HAP-1 (cell line): ENCODE measurements at regions not wholly inside any gene's neighbourhood (a gene's known extent, or its start where the extent isn't known, plus 50 kb on each side); places are given as distances from the start of the nearest gene placed in this dataset.

ENCODE experiments used
- DNase-seq, 2 experiments: peaks; one replicate each; pipeline ENCODE4 v3.0.0-alpha.2; 2016 to 2020; ENCODE audit warnings: low spot score in 2 of 2
- H3K27me3 ChIP-seq: fragments of 250-450 bp; sonication (Bioruptor Pico); 2 replicates; pipeline ENCODE4 v1.5.1; 2020; ENCODE audit warnings: low read depth, mild to moderate bottlenecking, moderate library complexity
- H3K36me3 ChIP-seq: fragments of 250-450 bp; sonication (Bioruptor Pico); replicated peaks from 2 replicates; pipeline ENCODE4 v1.5.1; 2020; ENCODE audit warnings: mild to moderate bottlenecking
- H3K4me1 ChIP-seq: fragments of 250-450 bp; sonication (Bioruptor Pico); 2 replicates; pipeline ENCODE4 v1.5.1; 2020; ENCODE audit warnings: mild to moderate bottlenecking
- H3K4me3 ChIP-seq: fragments of 250-450 bp; sonication (Bioruptor Pico); 2 replicates; pipeline ENCODE4 v1.5.1; 2020; ENCODE audit warnings: mild to moderate bottlenecking, moderate library complexity
- H3K9me3 ChIP-seq: fragments of 250-450 bp; sonication (Bioruptor Pico); 2 replicates; pipeline ENCODE4 v1.5.1; 2020; ENCODE audit warnings: mild to moderate bottlenecking, moderate library complexity
- in situ Hi-C: fragments of 300-500 bp; cut with MboI; formaldehyde crosslinking; loops from 3 replicates; pipeline ENCODE4 v1.14.3; 2020; ENCODE audit warnings: low sequenced_read_pairs, inconsistent platforms, mixed read lengths

- no peaks in the 10 kb centered on the region for H3K9me3 ChIP-seq
- no peaks in the 10 kb centered on the region for H3K4me1 ChIP-seq
- no peaks in the 10 kb centered on the region for H3K36me3 ChIP-seq
- DNase-seq: no peak
- no peak overlapping the region for H3K4me3 ChIP-seq
- in situ Hi-C loops: no loop called here
- H3K27me3 ChIP-seq: no peaks in the 10 kb centered on the region; the same call in 1 of the 2 replicates
Observed at GRCh38 chr15:77715051-77715450, 82.3 kb upstream of the LINGO1 start.

- in situ Hi-C loops: no loop called here
- H3K9me3 ChIP-seq: no peaks in the 10 kb centered on the region
- H3K36me3 ChIP-seq: no peaks in the 10 kb centered on the region
- H3K27me3 ChIP-seq: no peaks in the 10 kb centered on the region; the same call in 1 of the 2 replicates
- no peaks in the 10 kb centered on the region for H3K4me1 ChIP-seq
- H3K4me3 ChIP-seq: no peak overlapping the region
- DNase-seq: no peak
Observed at GRCh38 chr15:77714555-77714954, 81.8 kb upstream of the LINGO1 start.

GRCh38 chr15:77714023-77714422, 81.3 kb upstream of the LINGO1 start:
- no peak for DNase-seq
- Histone ChIP-seq H3K9me3 (no peaks in the 10 kb centered on the region), H3K27me3 (peaks cover 3% of the 10 kb centered on the region), H3K36me3 (no peaks in the 10 kb centered on the region), H3K4me3 (no peak overlapping the region), H3K4me1 (no peaks in the 10 kb centered on the region)
- in situ Hi-C loops: no loop called here

- Histone ChIP-seq H3K27me3 (peaks cover 3% of the 10 kb centered on the region), H3K4me1 (no peaks in the 10 kb centered on the region), H3K4me3 (no peak overlapping the region), H3K9me3 (no peaks in the 10 kb centered on the region), H3K36me3 (no peaks in the 10 kb centered on the region)
- in situ Hi-C loops: no loop called here
- no peak for DNase-seq
Observed at GRCh38 chr15:77713281-77713680, 80.6 kb upstream of the LINGO1 start.

- peaks cover 3% of the 10 kb centered on the region for H3K27me3 ChIP-seq
- in situ Hi-C loops: no loop called here
- H3K36me3 ChIP-seq: no peaks in the 10 kb centered on the region
- H3K4me1 ChIP-seq: no peaks in the 10 kb centered on the region
- H3K9me3 ChIP-seq: no peaks in the 10 kb centered on the region
- DNase-seq: no peak
- no peak overlapping the region for H3K4me3 ChIP-seq
Observed at GRCh38 chr15:77712438-77712837, 79.7 kb upstream of the LINGO1 start.

- H3K27me3 ChIP-seq: peaks cover 3% of the 10 kb centered on the region
- H3K4me1 ChIP-seq: no peaks in the 10 kb centered on the region
- H3K4me3 ChIP-seq: no peak overlapping the region
- DNase-seq: no peak
- H3K9me3 ChIP-seq: no peaks in the 10 kb centered on the region
- in situ Hi-C loops: no loop called here
- no peaks in the 10 kb centered on the region for H3K36me3 ChIP-seq
Observed at GRCh38 chr15:77710637-77711036, 77.9 kb upstream of the LINGO1 start.

- no peak for DNase-seq
- Histone ChIP-seq H3K9me3 (no peaks in the 10 kb centered on the region), H3K4me1 (no peaks in the 10 kb centered on the region), H3K27me3 (peaks cover 6% of the 10 kb centered on the region), H3K36me3 (no peaks in the 10 kb centered on the region), H3K4me3 (no peak overlapping the region)
- in situ Hi-C loops: no loop called here
Observed at GRCh38 chr15:77710206-77710605, 77.5 kb upstream of the LINGO1 start.

- H3K9me3 ChIP-seq: no peaks in the 10 kb centered on the region
- H3K4me1 ChIP-seq: no peaks in the 10 kb centered on the region
- no peak overlapping the region for H3K4me3 ChIP-seq
- in situ Hi-C loops: no loop called here
- H3K27me3 ChIP-seq: peaks cover 13% of the 10 kb centered on the region
- H3K36me3 ChIP-seq: no peaks in the 10 kb centered on the region
- DNase-seq: no peak
Observed at GRCh38 chr15:77709135-77709886, 76.6 kb upstream of the LINGO1 start.

GRCh38 chr15:77706482-77707244, 74.0 kb upstream of the LINGO1 start:
- H3K36me3 ChIP-seq: no peaks in the 10 kb centered on the region
- in situ Hi-C loops: no loop called here
- H3K9me3 ChIP-seq: no peaks in the 10 kb centered on the region
- DNase-seq: no peak
- peaks cover 18% of the 10 kb centered on the region for H3K27me3 ChIP-seq
- no peak overlapping the region for H3K4me3 ChIP-seq
- no peaks in the 10 kb centered on the region for H3K4me1 ChIP-seq

- H3K9me3 ChIP-seq: no peaks in the 10 kb centered on the region
- in situ Hi-C loops: no loop called here
- no peaks in the 10 kb centered on the region for H3K4me1 ChIP-seq
- DNase-seq: peak; percentile 59 to 86
- H3K36me3 ChIP-seq: no peaks in the 10 kb centered on the region
- H3K27me3 ChIP-seq: peaks cover 19% of the 10 kb centered on the region
- no peak overlapping the region for H3K4me3 ChIP-seq
Observed at GRCh38 chr15:77702211-77702957, 69.7 kb upstream of the LINGO1 start.

- H3K9me3 ChIP-seq: no peaks in the 10 kb centered on the region
- H3K4me1 ChIP-seq: no peaks in the 10 kb centered on the region
- DNase-seq: no peak
- in situ Hi-C loops: no loop called here
- H3K36me3 ChIP-seq: no peaks in the 10 kb centered on the region
- peaks cover 18% of the 10 kb centered on the region for H3K27me3 ChIP-seq
- no peak overlapping the region for H3K4me3 ChIP-seq
Observed at GRCh38 chr15:77698481-77698880, 65.8 kb upstream of the LINGO1 start.

GRCh38 chr15:77697893-77698292, 65.2 kb upstream of the LINGO1 start:
- no peak for DNase-seq
- Histone ChIP-seq H3K9me3 (no peaks in the 10 kb centered on the region), H3K4me3 (no peak overlapping the region), H3K36me3 (no peaks in the 10 kb centered on the region), H3K27me3 (peaks cover 19% of the 10 kb centered on the region), H3K4me1 (no peaks in the 10 kb centered on the region)
- in situ Hi-C loops: no loop called here

GRCh38 chr15:77696871-77697270, 64.2 kb upstream of the LINGO1 start:
- peaks cover 18% of the 10 kb centered on the region for H3K27me3 ChIP-seq
- no peaks in the 10 kb centered on the region for H3K4me1 ChIP-seq
- H3K4me3 ChIP-seq: no peak overlapping the region
- H3K36me3 ChIP-seq: no peaks in the 10 kb centered on the region
- no peak for DNase-seq
- in situ Hi-C loops: no loop called here
- H3K9me3 ChIP-seq: no peaks in the 10 kb centered on the region
